NOMO-1 (cell line): ENCODE measurements at regions not wholly inside any gene's neighbourhood (a gene's known extent, or its start where the extent isn't known, plus 50 kb on each side); places are given as distances from the start of the nearest gene placed in this dataset.

Source experiments
- DNase-seq, 2 experiments: peaks; one replicate each; lab custom pipeline; 2025; ENCODE audit not compliant: unreplicated experiment in 2 of 2; lab: John Stamatoyannopoulos, UW

DNA sequence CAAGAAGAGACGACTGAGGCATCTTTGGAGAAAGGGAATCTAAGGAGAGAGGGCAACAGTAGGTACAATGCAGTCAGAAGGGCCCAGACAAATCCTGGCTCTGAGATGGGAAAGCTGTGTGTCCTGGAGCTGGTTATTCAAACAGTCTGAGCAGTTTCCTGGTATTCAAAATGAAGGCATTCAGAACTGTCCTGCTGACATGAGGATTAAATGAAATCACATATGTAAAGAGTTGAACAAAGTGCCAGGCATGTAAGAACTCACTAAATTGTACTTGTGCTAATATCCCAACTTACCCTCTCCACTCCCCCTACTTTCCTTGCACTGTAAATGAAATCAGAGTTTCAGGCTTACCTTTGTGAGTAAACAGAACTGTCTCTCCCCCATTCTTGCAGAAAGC, 60.9 kb upstream of the LDB2 start:
- DNase-seq: no peak

GRCh38 chr4:16952896-16953630, 54.6 kb upstream of the LDB2 start:
- DNase-seq: no peak

GRCh38 chr4:16952462-16952871, 54.0 kb upstream of the LDB2 start:
- peak; percentile 3 to 25 for DNase-seq
